ENCODE measurements at regions not wholly inside any gene's neighbourhood (a gene's known extent, or its start where the extent isn't known, plus 50 kb on each side); places are given as distances from the start of the nearest gene placed in this dataset.
"Not testable (repeated sequence)": the region's sequence is repeated elsewhere in the genome, so short reads cannot be mapped to it uniquely, and the experiment has no call there.

GRCh38 chr5:154640213-154640831 lies 114.9 kb upstream of the LARP1 start:
- H3K4me1 ChIP-seq (ENCODE audit: control insufficient read depth, insufficient read depth, low read length); H3K27ac ChIP-seq (ENCODE audit: low read depth, low read length); H3K4me3 ChIP-seq (ENCODE audit: low read depth, low read length); H3K36me3 ChIP-seq (ENCODE audit: control insufficient read depth, insufficient read depth, low read length); H3K9me3 ChIP-seq (ENCODE audit: control insufficient read depth, insufficient read depth, low read depth, low read length); H3K9ac ChIP-seq (ENCODE audit: low read length); H3K27me3 ChIP-seq (ENCODE audit: control insufficient read depth, insufficient read depth, low read length): not testable (repeated sequence)

GRCh38 chr5:154636786-154637185 lies 118.4 kb upstream of the LARP1 start:
- not testable (repeated sequence) for H3K9me3 ChIP-seq (ENCODE audit: control insufficient read depth, insufficient read depth, low read depth, low read length); H3K27ac ChIP-seq (ENCODE audit: low read depth, low read length); H3K27me3 ChIP-seq (ENCODE audit: control insufficient read depth, insufficient read depth, low read length); H3K4me3 ChIP-seq (ENCODE audit: low read depth, low read length); H3K4me1 ChIP-seq (ENCODE audit: control insufficient read depth, insufficient read depth, low read length); H3K9ac ChIP-seq (ENCODE audit: low read length); H3K36me3 ChIP-seq (ENCODE audit: control insufficient read depth, insufficient read depth, low read length)

DNA sequence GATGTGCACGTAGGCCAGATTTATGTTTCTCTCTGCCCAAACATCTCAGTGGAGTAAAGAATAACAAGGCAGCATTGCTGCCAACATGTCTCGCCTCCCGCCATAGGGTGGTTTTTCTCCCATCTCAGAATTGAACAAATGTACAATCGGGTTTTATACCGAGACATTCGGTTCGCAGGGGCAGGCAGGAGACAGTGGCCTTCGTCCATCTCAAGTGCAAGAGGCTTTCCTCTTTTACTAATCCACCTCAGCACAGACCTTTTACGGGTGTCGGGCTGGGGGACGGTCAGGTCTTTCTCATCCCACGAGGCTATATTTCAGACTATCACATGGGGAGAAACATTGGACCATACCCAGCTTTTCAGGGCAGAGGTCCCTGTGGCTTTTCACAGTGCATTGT lies 118.9 kb upstream of the LARP1 start:
- H3K27me3 ChIP-seq (ENCODE audit: control insufficient read depth, insufficient read depth, low read length); H3K4me3 ChIP-seq (ENCODE audit: low read depth, low read length); H3K4me1 ChIP-seq (ENCODE audit: control insufficient read depth, insufficient read depth, low read length); H3K9me3 ChIP-seq (ENCODE audit: control insufficient read depth, insufficient read depth, low read depth, low read length); H3K27ac ChIP-seq (ENCODE audit: low read depth, low read length); H3K36me3 ChIP-seq (ENCODE audit: control insufficient read depth, insufficient read depth, low read length); H3K9ac ChIP-seq (ENCODE audit: low read length): not testable (repeated sequence)

GRCh38 chr5:154633744-154634143 lies 121.4 kb upstream of the LARP1 start:
- H3K36me3 ChIP-seq (ENCODE audit: control insufficient read depth, insufficient read depth, low read length); H3K4me1 ChIP-seq (ENCODE audit: control insufficient read depth, insufficient read depth, low read length); H3K9ac ChIP-seq (ENCODE audit: low read length); H3K27me3 ChIP-seq (ENCODE audit: control insufficient read depth, insufficient read depth, low read length); H3K9me3 ChIP-seq (ENCODE audit: control insufficient read depth, insufficient read depth, low read depth, low read length); H3K4me3 ChIP-seq (ENCODE audit: low read depth, low read length); H3K27ac ChIP-seq (ENCODE audit: low read depth, low read length): not testable (repeated sequence)

- Histone ChIP-seq H3K9me3 (ENCODE audit: control insufficient read depth, insufficient read depth, low read depth, low read length) (no peaks in the 10 kb centered on the region), H3K36me3 (ENCODE audit: control insufficient read depth, insufficient read depth, low read length) (no peaks in the 10 kb centered on the region), H3K27ac (ENCODE audit: low read depth, low read length) (no peak overlapping the region), H3K9ac (ENCODE audit: low read length) (no peak overlapping the region), H3K4me1 (ENCODE audit: control insufficient read depth, insufficient read depth, low read length) (peaks cover 9% of the 10 kb centered on the region), H3K27me3 (ENCODE audit: control insufficient read depth, insufficient read depth, low read length) (no peaks in the 10 kb centered on the region), H3K4me3 (ENCODE audit: low read depth, low read length) (no peak overlapping the region)
These were observed 124.0 kb upstream of the LARP1 start for GRCh38 chr5:154631141-154631540.

DNA sequence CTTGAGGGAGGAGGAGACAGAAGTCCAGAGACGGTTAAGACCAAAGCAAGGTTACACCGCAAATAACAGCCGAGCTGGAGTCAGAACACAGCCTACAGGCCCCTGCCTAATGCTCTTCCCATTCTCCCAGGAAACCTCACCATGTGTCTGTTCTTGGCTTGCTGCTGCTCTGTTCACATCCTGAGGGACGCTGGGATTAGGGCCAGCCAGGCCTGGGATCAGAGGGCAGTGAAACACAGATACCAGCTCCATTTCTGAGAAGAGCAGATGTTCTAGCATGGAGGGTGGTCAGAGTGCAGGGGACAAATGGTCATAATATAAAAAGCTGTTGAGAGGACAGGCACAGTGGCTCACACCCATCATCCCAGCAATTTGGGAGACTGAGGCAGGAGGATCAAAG lies 124.8 kb upstream of the LARP1 start:
- H3K27ac ChIP-seq (ENCODE audit: low read depth, low read length) = no peak overlapping the region
- H3K27me3 ChIP-seq (ENCODE audit: control insufficient read depth, insufficient read depth, low read length) = no peaks in the 10 kb centered on the region
- no peak overlapping the region for H3K4me3 ChIP-seq (ENCODE audit: low read depth, low read length)
- no peaks in the 10 kb centered on the region for H3K9me3 ChIP-seq (ENCODE audit: control insufficient read depth, insufficient read depth, low read depth, low read length)
- no peaks in the 10 kb centered on the region for H3K36me3 ChIP-seq (ENCODE audit: control insufficient read depth, insufficient read depth, low read length)
- H3K9ac ChIP-seq (ENCODE audit: low read length) = no peak overlapping the region
- H3K4me1 ChIP-seq (ENCODE audit: control insufficient read depth, insufficient read depth, low read length) = peaks cover 9% of the 10 kb centered on the region

- Histone ChIP-seq H3K4me1 (ENCODE audit: control insufficient read depth, insufficient read depth, low read length) (peaks cover 9% of the 10 kb centered on the region), H3K27me3 (ENCODE audit: control insufficient read depth, insufficient read depth, low read length) (no peaks in the 10 kb centered on the region), H3K9me3 (ENCODE audit: control insufficient read depth, insufficient read depth, low read depth, low read length) (no peaks in the 10 kb centered on the region), H3K36me3 (ENCODE audit: control insufficient read depth, insufficient read depth, low read length) (no peaks in the 10 kb centered on the region), H3K4me3 (ENCODE audit: low read depth, low read length) (no peak overlapping the region), H3K9ac (ENCODE audit: low read length) (no peak overlapping the region), H3K27ac (ENCODE audit: low read depth, low read length) (no peak overlapping the region)
These were observed 126.5 kb upstream of the LARP1 start for GRCh38 chr5:154628685-154629084.

- Histone ChIP-seq H3K27ac (ENCODE audit: low read depth, low read length) (no peak overlapping the region), H3K9ac (ENCODE audit: low read length) (no peak overlapping the region), H3K36me3 (ENCODE audit: control insufficient read depth, insufficient read depth, low read length) (no peaks in the 10 kb centered on the region), H3K4me1 (ENCODE audit: control insufficient read depth, insufficient read depth, low read length) (peaks cover 9% of the 10 kb centered on the region), H3K27me3 (ENCODE audit: control insufficient read depth, insufficient read depth, low read length) (no peaks in the 10 kb centered on the region), H3K9me3 (ENCODE audit: control insufficient read depth, insufficient read depth, low read depth, low read length) (no peaks in the 10 kb centered on the region), H3K4me3 (ENCODE audit: low read depth, low read length) (no peak overlapping the region)
These were observed 127.2 kb upstream of the LARP1 start for GRCh38 chr5:154627698-154628678.

GRCh38 chr5:154626876-154627557 lies 128.2 kb upstream of the LARP1 start:
- no peak overlapping the region for H3K4me3 ChIP-seq (ENCODE audit: low read depth, low read length)
- peaks cover 9% of the 10 kb centered on the region for H3K4me1 ChIP-seq (ENCODE audit: control insufficient read depth, insufficient read depth, low read length)
- H3K27ac ChIP-seq (ENCODE audit: low read depth, low read length) = no peak overlapping the region
- H3K9ac ChIP-seq (ENCODE audit: low read length) = no peak overlapping the region
- H3K27me3 ChIP-seq (ENCODE audit: control insufficient read depth, insufficient read depth, low read length) = no peaks in the 10 kb centered on the region
- H3K36me3 ChIP-seq (ENCODE audit: control insufficient read depth, insufficient read depth, low read length) = no peaks in the 10 kb centered on the region
- H3K9me3 ChIP-seq (ENCODE audit: control insufficient read depth, insufficient read depth, low read depth, low read length) = no peaks in the 10 kb centered on the region

GRCh38 chr5:154625031-154625430 lies 130.1 kb upstream of the LARP1 start:
- Histone ChIP-seq H3K9me3 (ENCODE audit: control insufficient read depth, insufficient read depth, low read depth, low read length) (no peaks in the 10 kb centered on the region), H3K36me3 (ENCODE audit: control insufficient read depth, insufficient read depth, low read length) (no peaks in the 10 kb centered on the region), H3K27ac (ENCODE audit: low read depth, low read length) (no peak overlapping the region), H3K4me3 (ENCODE audit: low read depth, low read length) (no peak overlapping the region), H3K4me1 (ENCODE audit: control insufficient read depth, insufficient read depth, low read length) (peaks cover 9% of the 10 kb centered on the region), H3K27me3 (ENCODE audit: control insufficient read depth, insufficient read depth, low read length) (no peaks in the 10 kb centered on the region), H3K9ac (ENCODE audit: low read length) (no peak overlapping the region)

DNA sequence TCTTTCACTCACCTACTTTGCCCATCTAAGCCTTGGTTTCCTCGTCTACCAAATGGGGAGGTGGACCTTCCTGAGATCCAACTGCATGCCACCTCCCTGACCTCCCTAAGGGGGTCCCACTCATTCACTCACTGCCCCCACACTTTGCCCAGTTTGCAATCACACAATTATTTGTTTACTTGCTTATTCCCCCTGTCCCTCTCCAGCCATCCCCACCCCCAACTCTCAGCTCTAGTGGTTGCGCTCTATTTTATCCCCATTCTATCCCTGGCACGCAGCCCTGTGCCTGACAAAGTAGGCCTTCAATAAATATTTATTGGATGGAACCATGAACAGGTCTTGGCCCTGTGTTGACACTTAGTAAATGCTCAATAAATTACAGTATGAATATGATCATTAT lies 130.8 kb upstream of the LARP1 start:
- no peaks in the 10 kb centered on the region for H3K27me3 ChIP-seq (ENCODE audit: control insufficient read depth, insufficient read depth, low read length)

More for the DNA sequence above, 130.8 kb upstream of the LARP1 start:
- H3K27ac ChIP-seq (ENCODE audit: low read depth, low read length) = no peak overlapping the region
- H3K4me3 ChIP-seq (ENCODE audit: low read depth, low read length) = no peak overlapping the region
- no peak overlapping the region for H3K9ac ChIP-seq (ENCODE audit: low read length)
- H3K36me3 ChIP-seq (ENCODE audit: control insufficient read depth, insufficient read depth, low read length) = no peaks in the 10 kb centered on the region
- peaks cover 9% of the 10 kb centered on the region for H3K4me1 ChIP-seq (ENCODE audit: control insufficient read depth, insufficient read depth, low read length)
- no peaks in the 10 kb centered on the region for H3K9me3 ChIP-seq (ENCODE audit: control insufficient read depth, insufficient read depth, low read depth, low read length)

Measured in HUES6 (cell line).